Progenitor cell of endocrine pancreas (in vitro differentiated cells): ENCODE measurements at regions not wholly inside any gene's neighbourhood (a gene's known extent, or its start where the extent isn't known, plus 50 kb on each side); places are given as distances from the start of the nearest gene placed in this dataset.

Experiments
- DNase-seq: peaks from one replicate; pipeline ENCODE4 v3.0.0; 2021; ENCODE audit warnings: low spot score; ENCODE audit not compliant: unreplicated experiment
- H3K27ac Mint-ChIP-seq: 2 replicates; pipeline ENCODE4 v1.8.0; 2021; ENCODE audit warnings: mild to moderate bottlenecking, moderate library complexity, mixed read lengths
- H3K27me3 Mint-ChIP-seq: 2 replicates; pipeline ENCODE4 v1.8.0; 2021; ENCODE audit warnings: mixed read lengths
- H3K36me3 Mint-ChIP-seq: 2 replicates; pipeline ENCODE4 v1.8.0; 2022; ENCODE audit warnings: mixed read lengths; ENCODE audit not compliant: insufficient read depth
- H3K4me1 Mint-ChIP-seq: 2 replicates; pipeline ENCODE4 v1.8.0; 2021; ENCODE audit warnings: low read depth, mixed read lengths
- H3K4me3 Mint-ChIP-seq: 2 replicates; pipeline ENCODE4 v1.8.0; 2021; ENCODE audit warnings: low read depth, mild to moderate bottlenecking, moderate library complexity, mixed read lengths
- H3K9me3 Mint-ChIP-seq: 2 replicates; pipeline ENCODE4 v1.8.0; 2021; ENCODE audit warnings: low read depth, mixed read lengths
- TF ChIP-seq, protein P1 (sequence below): fragments of 200-600 bp; sonication (generic); IDR thresholded peaks from one replicate; pipeline ENCODE4 v1.5.0; 2021; ENCODE audit warnings: antibody characterized with exemption, mild to moderate bottlenecking; ENCODE audit not compliant: unreplicated experiment

DNA sequence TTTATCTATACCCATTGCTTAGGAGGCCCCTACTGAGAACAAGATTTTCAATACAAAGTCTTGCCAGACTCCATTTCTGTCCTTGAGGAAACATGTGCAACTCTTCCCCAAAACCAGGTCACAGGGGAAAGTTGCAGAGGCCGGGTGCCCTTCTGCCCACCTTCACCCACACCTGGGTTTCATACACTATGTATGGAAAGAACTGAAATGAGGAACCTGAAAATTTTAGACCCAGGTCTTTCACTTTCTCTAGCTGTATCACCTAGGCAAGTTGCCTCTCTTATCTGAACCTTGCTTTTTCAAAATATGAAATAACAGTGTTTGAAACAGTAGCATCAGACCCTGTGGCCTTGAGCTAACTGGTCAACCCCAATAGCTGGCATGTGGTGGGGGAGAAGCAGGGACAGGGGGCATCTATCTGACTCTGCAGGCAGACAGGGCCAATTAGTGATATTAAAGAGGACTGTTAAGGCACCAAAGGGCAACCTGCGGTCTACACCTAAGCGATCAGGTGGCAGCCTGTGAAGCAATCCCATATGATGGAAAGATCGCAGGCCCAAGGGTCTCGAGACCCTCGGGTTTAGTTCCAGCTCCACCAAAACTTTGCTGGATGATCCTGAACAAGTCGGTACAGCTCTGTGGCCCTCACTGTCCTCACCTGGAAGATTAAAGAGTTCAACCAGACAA is 346.5 kb downstream of the BCL11B start:
- TF ChIP-seq, protein P1, sequence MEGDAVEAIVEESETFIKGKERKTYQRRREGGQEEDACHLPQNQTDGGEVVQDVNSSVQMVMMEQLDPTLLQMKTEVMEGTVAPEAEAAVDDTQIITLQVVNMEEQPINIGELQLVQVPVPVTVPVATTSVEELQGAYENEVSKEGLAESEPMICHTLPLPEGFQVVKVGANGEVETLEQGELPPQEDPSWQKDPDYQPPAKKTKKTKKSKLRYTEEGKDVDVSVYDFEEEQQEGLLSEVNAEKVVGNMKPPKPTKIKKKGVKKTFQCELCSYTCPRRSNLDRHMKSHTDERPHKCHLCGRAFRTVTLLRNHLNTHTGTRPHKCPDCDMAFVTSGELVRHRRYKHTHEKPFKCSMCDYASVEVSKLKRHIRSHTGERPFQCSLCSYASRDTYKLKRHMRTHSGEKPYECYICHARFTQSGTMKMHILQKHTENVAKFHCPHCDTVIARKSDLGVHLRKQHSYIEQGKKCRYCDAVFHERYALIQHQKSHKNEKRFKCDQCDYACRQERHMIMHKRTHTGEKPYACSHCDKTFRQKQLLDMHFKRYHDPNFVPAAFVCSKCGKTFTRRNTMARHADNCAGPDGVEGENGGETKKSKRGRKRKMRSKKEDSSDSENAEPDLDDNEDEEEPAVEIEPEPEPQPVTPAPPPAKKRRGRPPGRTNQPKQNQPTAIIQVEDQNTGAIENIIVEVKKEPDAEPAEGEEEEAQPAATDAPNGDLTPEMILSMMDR, result no peak
- no peaks in the 10 kb centered on the region for H3K27me3 Mint-ChIP-seq
- H3K9me3 Mint-ChIP-seq, result peaks cover 10% of the 10 kb centered on the region

DNA sequence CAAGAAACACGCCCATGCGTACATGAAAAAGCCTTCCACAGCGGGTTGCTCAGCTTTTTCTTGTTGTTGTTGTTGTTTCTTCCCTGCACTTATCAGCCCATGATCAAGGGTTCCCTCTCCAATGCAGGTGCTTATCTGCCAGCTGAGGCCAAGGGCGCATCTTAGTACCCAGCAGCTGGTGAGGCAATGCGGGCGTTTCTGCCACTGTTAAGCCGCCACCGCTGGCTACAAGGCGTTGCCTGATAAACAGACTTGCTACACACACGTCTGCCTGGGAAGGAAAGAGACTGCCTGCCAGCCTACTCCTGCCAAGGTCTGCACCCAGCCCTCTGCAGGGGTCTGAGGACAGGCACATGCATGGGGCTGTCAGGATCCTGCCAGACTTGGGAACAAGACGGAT is 345.9 kb downstream of the BCL11B start:
- no peak overlapping the region for H3K4me3 Mint-ChIP-seq
- no peak for DNase-seq
- TF ChIP-seq, protein P1, result no peak
- H3K36me3 Mint-ChIP-seq, result no peaks in the 10 kb centered on the region
- H3K4me1 Mint-ChIP-seq, result peaks cover 4% of the 10 kb centered on the region
- H3K27ac Mint-ChIP-seq, result no peak overlapping the region
- H3K27me3 Mint-ChIP-seq, result peaks cover 2% of the 10 kb centered on the region
- peaks cover 10% of the 10 kb centered on the region for H3K9me3 Mint-ChIP-seq

More for the DNA sequence above, 346.5 kb downstream of the BCL11B start:
- no peak overlapping the region for H3K27ac Mint-ChIP-seq
- no peak overlapping the region for H3K4me3 Mint-ChIP-seq
- H3K4me1 Mint-ChIP-seq, result peaks cover 4% of the 10 kb centered on the region
- no peak for DNase-seq
- H3K36me3 Mint-ChIP-seq, result no peaks in the 10 kb centered on the region

DNA sequence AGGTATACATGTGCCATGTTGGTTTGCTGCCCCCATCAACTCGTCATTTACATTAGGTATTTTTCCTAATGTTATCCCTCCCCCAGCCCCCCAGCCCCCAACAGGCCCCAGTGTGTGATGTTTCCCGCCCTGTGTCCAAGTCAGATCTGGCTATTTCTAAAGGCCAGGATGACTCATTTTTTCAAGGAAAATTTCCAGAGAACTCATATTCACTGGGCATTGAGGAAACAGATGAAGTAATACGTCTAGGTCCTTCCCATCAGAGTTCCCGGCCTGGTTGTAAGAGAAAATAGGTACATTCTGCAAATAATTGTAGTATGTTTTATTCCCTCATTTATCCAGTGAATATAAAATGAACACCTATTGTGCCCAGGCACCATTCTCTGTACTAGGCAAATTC is 345.2 kb downstream of the BCL11B start:
- peaks cover 10% of the 10 kb centered on the region for H3K9me3 Mint-ChIP-seq
- H3K27me3 Mint-ChIP-seq, result peaks cover 2% of the 10 kb centered on the region
- H3K27ac Mint-ChIP-seq, result no peak overlapping the region
- DNase-seq, result no peak
- no peaks in the 10 kb centered on the region for H3K36me3 Mint-ChIP-seq
- H3K4me3 Mint-ChIP-seq, result no peak overlapping the region
- TF ChIP-seq, protein P1, result no peak
- H3K4me1 Mint-ChIP-seq, result peaks cover 4% of the 10 kb centered on the region

DNA sequence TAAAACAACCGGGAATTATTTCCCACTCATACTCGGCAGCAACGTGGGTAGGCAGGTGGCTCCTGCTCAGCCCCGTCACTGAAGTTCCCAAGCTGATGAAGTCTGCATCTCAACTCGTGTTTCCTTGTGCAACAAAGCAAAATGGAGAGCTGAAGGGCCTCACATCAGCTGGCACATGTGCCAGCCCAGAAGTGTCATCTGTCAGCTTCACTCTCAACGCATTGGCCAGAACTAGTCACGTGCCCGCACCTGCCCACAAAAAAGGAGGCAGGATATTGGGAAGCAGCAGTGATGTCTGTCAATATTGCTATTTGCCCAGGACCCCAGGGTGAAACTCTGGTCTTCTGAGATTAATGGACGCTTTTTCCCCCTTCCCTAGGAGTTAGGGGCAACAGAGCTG is 344.0 kb downstream of the BCL11B start:
- H3K9me3 Mint-ChIP-seq, result no peaks in the 10 kb centered on the region

DNA sequence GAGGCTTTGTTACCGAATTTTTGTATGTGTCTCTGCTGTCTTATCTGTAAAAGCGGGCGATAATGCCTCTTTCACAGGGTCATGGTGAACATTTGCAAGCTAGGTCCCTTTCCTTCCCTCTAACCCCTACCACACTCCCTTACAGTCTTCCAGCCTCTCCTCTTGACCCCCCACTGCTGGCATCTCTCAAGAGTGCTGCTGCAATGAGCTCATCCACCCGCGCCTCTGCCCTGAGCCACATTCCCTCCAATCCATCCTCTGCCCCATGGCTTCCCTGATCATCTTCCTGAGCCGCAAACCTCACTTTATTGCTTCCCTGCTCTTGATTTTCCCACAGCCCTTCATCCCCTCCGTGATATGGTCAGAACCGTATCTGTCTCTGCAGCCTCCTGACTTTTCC is 343.6 kb downstream of the BCL11B start:
- Mint-ChIP-seq H3K36me3 (no peaks in the 10 kb centered on the region), H3K27me3 (peaks cover 8% of the 10 kb centered on the region), H3K4me1 (peaks cover 4% of the 10 kb centered on the region), H3K4me3 (no peak overlapping the region), H3K27ac (no peak overlapping the region), H3K9me3 (no peaks in the 10 kb centered on the region)
- TF ChIP-seq, protein P1, result no peak
- no peak for DNase-seq

More for the DNA sequence above, 344.0 kb downstream of the BCL11B start:
- Mint-ChIP-seq H3K4me1 (peaks cover 4% of the 10 kb centered on the region), H3K4me3 (no peak overlapping the region), H3K27ac (no peak overlapping the region), H3K36me3 (no peaks in the 10 kb centered on the region), H3K27me3 (peaks cover 6% of the 10 kb centered on the region)
- DNase-seq, result no peak
- TF ChIP-seq, protein P1, result no peak
